ENCODE measurements at regions not wholly inside any gene's neighbourhood (a gene's known extent, or its start where the extent isn't known, plus 50 kb on each side); places are given as distances from the start of the nearest gene placed in this dataset.

- DNase-seq (ENCODE audit: low spot score): no peak
Measured at GRCh38 chr2:200013906-200014305, 58.5 kb downstream of the MAIP1 start.

GRCh38 chr2:200021449-200022114, 66.2 kb downstream of the MAIP1 start:
- no peak for DNase-seq (ENCODE audit: low spot score)

- no peak for DNase-seq (ENCODE audit: low spot score)
Measured at GRCh38 chr2:200022511-200022910, 67.1 kb downstream of the MAIP1 start.

GRCh38 chr2:200023570-200023969, 68.2 kb downstream of the MAIP1 start:
- no peak for DNase-seq (ENCODE audit: low spot score)

- DNase-seq (ENCODE audit: low spot score): no peak
Measured at GRCh38 chr2:200025717-200026116, 70.3 kb downstream of the MAIP1 start.

- DNase-seq (ENCODE audit: low spot score): no peak
Measured at GRCh38 chr2:200026332-200027230, 71.2 kb downstream of the MAIP1 start.

- no peak for DNase-seq (ENCODE audit: low spot score)
Measured at GRCh38 chr2:200028998-200029397, 73.6 kb downstream of the MAIP1 start.

GRCh38 chr2:200032895-200033294, 77.5 kb downstream of the MAIP1 start:
- no peak for DNase-seq (ENCODE audit: low spot score)

GRCh38 chr2:200033929-200034328, 78.5 kb downstream of the MAIP1 start:
- no peak for DNase-seq (ENCODE audit: low spot score)

- no peak for DNase-seq (ENCODE audit: low spot score)
Measured at GRCh38 chr2:200034816-200035215, 79.4 kb downstream of the MAIP1 start.

GRCh38 chr2:200039724-200040650, 84.6 kb downstream of the MAIP1 start:
- no peak for DNase-seq (ENCODE audit: low spot score)

GRCh38 chr2:200040831-200041230, 85.4 kb downstream of the MAIP1 start:
- DNase-seq (ENCODE audit: low spot score): no peak

GRCh38 chr2:200041639-200042038, 86.3 kb downstream of the MAIP1 start:
- DNase-seq (ENCODE audit: low spot score): no peak

- DNase-seq (ENCODE audit: low spot score): no peak
Measured at GRCh38 chr2:200042102-200042735, 86.8 kb downstream of the MAIP1 start.

- DNase-seq (ENCODE audit: low spot score): no peak
Measured at GRCh38 chr2:200042944-200043343, 87.6 kb downstream of the MAIP1 start.

GRCh38 chr2:200044453-200044852, 89.1 kb downstream of the MAIP1 start:
- no peak for DNase-seq (ENCODE audit: low spot score)

GRCh38 chr2:200048421-200048820, 93.0 kb downstream of the MAIP1 start:
- DNase-seq (ENCODE audit: low spot score): no peak

- no peak for DNase-seq (ENCODE audit: low spot score)
Measured at GRCh38 chr2:200049086-200049485, 93.7 kb downstream of the MAIP1 start.

- DNase-seq (ENCODE audit: low spot score): no peak
Measured at GRCh38 chr2:200050921-200051610, 95.7 kb downstream of the MAIP1 start.

- DNase-seq (ENCODE audit: low spot score): no peak
Measured at GRCh38 chr2:200051611-200051945, 96.2 kb downstream of the MAIP1 start.

GRCh38 chr2:200052627-200053026, 97.2 kb downstream of the MAIP1 start:
- DNase-seq (ENCODE audit: low spot score): no peak
